HG03565 (cell line): ENCODE measurements at regions not wholly inside any gene's neighbourhood (a gene's known extent, or its start where the extent isn't known, plus 50 kb on each side); places are given as distances from the start of the nearest gene placed in this dataset.

Experiments
- ATAC-seq: cut with Tn5 transposase; IDR thresholded peaks from one replicate; pipeline ENCODE4 v1.9.1; 2021; ENCODE audit warnings: mild to moderate bottlenecking, moderate library complexity; ENCODE audit not compliant: unreplicated experiment

GRCh38 chr2:21381421-21381820 is 257.7 kb downstream of the TDRD15 start:
- no peak for ATAC-seq

DNA sequence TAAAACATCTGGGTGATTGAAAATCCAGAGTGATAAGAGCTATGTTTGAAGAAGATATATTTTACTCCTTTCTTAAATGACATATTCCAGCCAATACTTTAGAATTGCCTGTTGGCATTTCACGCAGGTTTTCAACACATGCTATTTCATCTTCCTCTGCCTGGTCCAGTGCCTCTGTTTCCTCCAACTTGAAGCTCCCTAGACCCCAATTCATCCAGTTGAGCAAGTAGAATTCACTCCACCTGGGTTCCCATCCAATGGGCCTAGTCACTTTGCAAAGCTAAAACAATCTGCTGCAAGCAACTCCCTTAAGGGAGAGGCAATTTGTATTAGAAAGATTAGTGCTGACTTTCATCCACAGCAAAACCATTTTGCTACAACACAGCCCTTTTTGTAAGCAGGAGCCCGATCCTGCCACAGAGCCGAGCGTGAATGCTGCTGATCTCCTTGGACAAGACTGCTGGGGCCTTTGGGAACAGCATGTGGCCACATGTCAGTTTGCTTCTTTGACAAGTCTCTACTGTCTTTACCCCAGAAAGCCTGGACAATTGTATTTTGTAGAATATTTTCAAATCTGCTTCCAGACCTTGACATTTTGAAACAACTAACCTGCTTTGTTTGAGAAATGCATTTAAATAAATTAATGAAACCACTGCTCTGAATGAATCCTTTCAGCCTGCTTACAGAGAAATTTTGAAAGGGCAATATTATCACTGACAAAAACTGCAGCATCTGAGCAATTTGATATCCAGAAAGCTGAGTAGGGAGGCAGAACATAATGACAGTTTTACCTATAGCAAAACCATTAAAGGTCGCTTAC is 259.1 kb downstream of the TDRD15 start:
- ATAC-seq = no peak

DNA sequence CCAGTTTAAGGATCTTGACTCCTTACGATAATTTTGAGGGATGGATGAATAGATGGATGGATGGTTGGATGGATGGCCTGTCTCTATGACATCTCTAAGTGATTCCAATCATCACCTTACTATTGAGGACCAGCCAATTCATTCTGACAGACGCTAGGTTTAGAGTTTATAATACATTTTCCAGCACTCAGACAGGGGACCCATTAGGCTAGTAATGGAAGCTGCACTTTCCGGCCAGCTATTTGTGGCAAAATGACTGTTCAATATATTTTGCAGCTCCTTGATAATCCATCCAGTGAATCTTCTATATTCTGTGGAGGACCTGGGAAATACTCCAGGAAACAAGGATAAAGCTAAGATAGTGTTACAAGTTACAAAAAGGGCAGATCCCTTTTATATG is 262.9 kb downstream of the TDRD15 start:
- no peak for ATAC-seq

DNA sequence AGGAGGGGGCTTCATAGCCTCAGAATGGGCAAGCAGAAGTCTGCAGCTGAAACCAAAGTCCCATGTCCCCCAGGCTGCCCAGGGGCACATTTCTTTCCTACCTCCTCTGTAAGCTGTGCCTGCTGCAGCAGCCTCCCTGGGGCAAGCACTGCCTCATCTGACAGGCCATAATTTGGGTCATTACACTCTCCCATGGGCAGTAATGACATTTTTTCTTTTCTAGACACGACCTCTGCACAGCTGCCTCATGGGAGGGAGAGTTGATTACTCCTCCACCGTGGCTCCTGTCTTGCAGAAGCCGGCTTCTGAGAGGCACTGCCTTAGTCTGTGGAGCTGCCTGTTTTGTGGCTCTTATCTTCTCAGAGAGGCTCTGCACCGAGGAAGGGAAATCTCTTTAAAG is 268.9 kb downstream of the TDRD15 start:
- no peak for ATAC-seq

DNA sequence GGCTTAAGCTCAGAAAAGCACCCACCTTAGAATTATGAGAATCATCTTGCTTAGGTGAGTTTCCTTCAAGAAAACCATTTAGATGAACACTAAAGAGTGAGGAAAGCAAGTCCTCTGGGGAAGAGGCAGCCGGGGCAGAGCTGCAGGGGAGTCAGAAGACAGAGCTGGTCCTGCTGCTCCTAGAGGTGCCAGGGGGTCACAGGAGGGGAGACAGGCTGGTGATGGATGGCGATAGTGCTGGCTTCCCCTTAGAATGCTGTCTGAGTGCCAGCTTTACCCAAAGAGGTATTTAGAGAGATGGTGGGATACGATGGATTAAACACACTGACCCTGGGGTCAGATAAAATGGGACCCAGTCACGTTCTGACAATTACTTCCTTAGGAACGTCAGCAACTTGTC is 269.4 kb downstream of the TDRD15 start:
- no peak for ATAC-seq

DNA sequence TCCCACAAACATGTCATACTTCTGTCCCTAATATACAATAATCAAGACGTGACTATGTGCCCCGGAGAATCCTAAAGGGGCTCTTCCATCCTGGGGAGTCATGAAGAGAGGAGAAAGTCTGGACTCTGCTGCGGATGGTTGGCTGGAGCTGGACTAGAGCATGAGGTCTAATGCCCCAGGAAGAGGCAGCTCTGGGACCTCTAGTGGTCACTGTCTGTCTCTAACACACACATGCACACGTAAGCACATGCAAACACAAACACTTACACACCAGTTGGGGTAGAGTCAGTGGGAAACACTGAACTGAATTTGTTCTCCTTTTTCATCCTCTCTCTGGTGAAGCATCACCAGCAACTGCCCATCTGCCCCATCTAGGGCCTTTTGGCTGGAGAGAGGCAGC is 271.6 kb downstream of the TDRD15 start:
- no peak for ATAC-seq

DNA sequence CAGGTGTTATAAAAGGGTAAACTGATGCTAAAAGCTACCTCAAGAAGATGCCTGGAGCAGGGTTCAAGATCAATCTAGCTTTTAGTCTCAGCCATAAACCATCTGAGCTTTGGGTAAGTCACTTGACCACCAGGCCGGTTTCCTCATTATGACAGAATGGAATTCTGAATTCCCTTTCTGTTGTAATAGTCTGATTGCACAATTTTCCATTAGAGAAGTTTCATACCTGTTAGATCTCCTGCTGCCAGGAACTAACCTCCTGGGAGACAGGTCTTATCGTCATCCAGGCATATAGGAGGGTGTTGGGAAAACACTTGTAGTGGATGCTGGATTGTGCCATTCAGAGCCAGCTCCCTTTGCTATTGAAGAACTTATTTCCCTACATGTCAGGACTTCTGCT is 272.5 kb downstream of the TDRD15 start:
- no peak for ATAC-seq

GRCh38 chr2:21401022-21401698 is 277.4 kb downstream of the TDRD15 start:
- ATAC-seq = no peak

DNA sequence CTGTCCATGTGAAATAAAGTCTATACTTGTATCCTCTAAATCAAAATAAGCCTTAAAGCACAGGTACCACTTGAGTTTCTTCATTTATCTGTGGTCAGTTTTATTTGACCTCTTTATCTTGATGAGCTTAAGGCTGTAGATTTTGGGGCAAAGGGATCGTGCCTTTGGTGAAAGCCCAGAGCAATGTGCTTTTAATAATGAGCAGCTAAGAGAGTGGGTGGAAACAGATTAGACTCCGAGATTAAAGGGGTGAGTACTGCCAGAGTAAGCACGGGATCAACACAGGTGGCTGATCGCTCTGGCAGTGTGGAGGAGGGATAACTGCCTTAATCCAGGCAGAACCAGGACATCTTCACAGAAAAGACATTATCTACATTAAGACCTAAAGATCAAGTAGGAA is 280.4 kb downstream of the TDRD15 start:
- no peak for ATAC-seq

GRCh38 chr2:21404827-21405625 is 281.3 kb downstream of the TDRD15 start:
- no peak for ATAC-seq

GRCh38 chr2:21406386-21406785 is 282.6 kb downstream of the TDRD15 start:
- no peak for ATAC-seq

DNA sequence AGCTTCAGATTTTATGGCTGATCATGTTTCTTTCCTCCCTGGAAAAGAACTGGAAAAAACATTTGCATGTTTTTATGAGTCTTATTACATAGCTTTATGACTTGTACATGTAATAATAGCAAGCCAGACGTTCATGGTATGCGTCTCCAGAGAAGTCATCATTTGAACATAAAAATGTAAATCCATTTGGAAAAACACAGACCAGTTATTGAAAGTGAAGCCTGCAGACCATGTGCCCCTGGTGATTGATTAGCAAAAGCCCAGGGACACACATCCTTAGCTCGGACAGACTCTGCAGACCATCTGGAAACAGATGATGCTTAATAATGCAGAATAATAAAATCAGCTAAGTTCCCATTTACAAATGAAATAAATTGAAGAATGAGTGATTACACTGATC is 283.1 kb downstream of the TDRD15 start:
- no peak for ATAC-seq

DNA sequence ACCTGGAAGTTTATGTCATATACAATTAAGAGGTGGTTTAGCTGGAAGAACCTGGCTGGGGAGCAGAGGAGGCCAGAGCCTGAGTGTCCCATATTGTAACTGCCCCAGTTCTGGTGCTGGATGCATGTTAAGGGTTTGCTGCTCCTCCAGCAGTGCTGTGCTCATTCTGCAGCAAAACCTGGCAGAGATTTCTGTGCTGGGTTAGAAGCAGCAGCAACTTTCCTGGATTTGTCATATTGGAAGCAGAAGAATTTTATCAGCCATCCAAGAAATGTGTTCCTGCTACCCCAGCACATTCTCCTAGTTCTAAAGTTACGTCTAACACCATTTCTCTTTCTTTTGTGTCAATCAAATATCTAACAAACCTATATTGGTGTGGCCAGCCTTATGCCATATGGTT is 284.1 kb downstream of the TDRD15 start:
- ATAC-seq = no peak

DNA sequence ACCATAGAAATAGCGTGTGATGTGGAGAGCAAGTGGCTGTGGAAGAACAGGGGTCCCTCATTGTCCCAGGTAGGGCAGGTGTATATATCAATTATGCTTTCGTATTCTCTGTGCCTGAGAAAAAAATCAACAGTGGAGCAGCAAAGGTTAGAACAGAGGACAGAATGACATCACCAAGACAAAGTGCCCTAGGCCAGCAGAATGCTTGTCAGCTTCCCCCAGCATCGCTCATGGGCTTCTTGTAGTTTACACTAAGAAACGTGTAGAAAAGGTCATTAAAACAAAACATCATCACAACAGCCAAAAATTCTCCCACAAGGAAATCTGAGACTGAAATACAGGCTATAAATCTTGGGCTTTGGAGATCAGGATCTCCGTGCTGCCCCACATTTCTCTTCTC is 288.0 kb downstream of the TDRD15 start:
- ATAC-seq = no peak

DNA sequence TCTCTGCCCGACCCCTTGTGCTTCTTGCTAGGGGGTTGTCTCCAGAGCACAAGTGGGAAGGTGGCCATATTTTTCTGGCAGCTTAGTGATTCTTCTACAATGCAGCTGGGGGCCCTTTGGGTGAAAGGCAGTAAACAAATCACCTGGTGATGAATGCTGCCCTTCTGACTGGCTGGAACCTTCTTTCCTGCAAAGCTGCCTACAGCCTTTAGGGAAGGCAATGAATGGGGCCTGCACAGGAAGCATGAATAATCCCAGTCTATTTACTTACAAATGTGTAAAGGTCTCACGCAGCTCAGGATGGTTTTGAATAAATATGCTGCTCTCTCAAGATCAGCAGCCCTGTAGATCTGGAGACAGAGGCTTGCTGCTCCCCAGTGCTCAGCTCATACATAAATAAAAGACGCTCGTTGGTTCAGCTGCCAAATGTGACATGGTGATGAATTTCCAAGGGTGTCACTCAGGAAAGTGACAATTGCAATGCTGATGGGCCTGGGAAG is 289.2 kb downstream of the TDRD15 start:
- ATAC-seq = no peak

GRCh38 chr2:21415234-21415633 is 291.5 kb downstream of the TDRD15 start:
- ATAC-seq = no peak

DNA sequence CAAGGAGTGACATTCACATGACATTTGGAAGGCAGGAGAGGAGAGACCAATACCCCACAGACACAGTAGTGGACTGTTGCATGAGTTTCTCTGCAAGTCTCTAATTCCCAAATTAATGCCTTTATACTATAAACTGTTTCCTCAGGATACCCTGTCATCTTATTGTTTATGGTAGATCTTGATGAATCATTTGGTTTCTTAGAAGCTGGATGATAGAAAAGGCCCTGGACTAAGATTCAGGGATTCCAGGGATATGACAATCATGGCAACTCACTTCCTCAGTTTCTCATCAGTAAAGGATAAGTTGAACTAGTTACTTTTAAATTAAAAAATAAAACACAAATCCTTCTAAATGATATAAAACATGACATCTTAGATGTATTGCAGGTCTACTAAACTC is 292.5 kb downstream of the TDRD15 start:
- ATAC-seq = no peak

DNA sequence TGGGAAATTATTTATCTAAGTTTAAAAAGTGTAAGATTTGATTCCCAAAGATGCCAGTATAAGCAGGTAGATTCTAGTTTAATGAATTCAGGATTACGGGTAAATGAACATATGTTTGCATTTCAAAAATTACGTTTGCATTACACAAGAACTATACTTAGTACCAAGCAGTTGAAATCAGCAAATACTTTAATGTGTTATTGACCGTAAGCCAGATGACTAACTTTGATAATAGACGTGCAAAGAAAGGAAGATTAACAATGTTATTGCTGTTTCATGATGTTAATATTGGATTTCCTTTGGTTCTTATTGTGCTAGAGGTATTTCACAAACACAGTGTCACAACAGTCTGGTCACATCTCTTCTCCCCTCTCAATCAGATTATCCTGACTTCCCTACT is 294.7 kb downstream of the TDRD15 start:
- no peak for ATAC-seq

DNA sequence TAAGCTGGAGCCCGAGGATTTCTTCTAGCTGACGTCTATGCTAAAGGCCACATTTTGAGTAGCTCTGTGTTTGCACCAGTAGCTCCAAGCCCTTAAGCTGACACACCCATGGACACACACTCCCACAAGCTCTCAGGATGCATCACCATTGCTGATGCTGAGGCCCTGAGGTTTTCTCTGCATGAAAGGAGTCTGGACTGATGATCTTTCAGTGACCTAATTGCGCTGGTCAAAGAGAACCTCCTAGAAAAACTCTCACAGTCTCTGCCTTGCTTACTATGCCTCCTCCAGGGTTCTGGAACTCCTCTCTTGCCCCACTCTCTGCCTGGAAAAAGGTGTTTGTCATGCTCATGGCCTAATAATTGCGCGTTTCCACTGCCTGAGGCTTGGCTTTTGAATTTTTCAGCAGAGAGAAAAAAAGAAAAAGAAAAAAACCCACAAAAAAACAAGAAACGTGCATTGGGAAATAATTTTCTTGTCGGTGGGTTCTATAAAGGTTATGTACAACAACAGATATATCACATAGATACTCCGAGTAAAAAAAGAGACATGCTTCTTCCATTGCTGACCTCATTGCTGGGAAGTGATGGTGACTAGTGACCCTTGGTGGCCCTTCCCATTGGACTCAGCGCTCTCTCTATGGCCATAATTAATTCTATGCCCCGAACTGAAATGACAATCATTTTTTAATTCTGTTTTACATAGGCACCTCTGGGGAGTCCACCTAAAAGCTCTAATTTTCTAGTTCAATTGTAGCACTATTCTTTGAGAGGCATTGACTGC is 297.0 kb downstream of the TDRD15 start:
- ATAC-seq = no peak

DNA sequence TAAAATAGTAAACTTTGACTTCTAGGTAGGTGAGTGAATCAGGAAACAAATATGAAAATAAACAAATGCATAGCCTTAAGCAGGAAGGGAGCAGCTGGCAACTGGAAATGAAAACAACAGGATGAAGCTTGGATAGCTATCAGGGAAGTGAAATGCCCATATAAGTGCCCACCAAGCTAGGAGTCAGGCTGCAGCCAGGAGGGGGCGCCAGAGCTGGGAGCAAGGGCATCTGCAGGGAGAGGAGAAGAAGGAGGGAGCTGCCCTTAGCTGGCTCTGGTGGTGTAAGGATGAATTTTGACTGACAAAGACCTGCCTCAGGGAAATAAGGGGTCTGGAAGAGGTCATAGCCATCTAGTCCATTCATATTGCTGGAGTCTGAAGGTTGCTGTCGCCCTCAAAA is 298.3 kb downstream of the TDRD15 start:
- ATAC-seq = peak; percentile 51
